Endothelial cell of umbilical vein (primary cell): ENCODE measurements at regions not wholly inside any gene's neighbourhood (a gene's known extent, or its start where the extent isn't known, plus 50 kb on each side); places are given as distances from the start of the nearest gene placed in this dataset.

ENCODE experiments used
- CTCF ChIP-seq, 2 donors: IDR thresholded peaks; 1 replicate in 1 of 2; 2 replicates in 1 of 2; pipeline ENCODE4 v1.5.1; 2011; ENCODE audit warnings: low read length in 2 of 2, mild to moderate bottlenecking in 2 of 2, moderate library complexity in 2 of 2, control low read depth in 1 of 2, inconsistent platforms in 1 of 2, low read depth in 1 of 2; ENCODE audit not compliant: insufficient read depth in 1 of 2; ENCODE audit errors: extremely low read depth in 1 of 2
- POLR2A ChIP-seq: IDR thresholded peaks from 2 replicates; pipeline ENCODE4 v1.6.1; 2012; ENCODE audit warnings: low read depth, mild to moderate bottlenecking, control low read depth, low read length
- POLR2AphosphoS5 ChIP-seq: IDR thresholded peaks from 2 replicates; pipeline ENCODE4 v1.6.1; 2012; ENCODE audit warnings: low read depth, mild to moderate bottlenecking, control low read depth, low read length, moderate library complexity; ENCODE audit not compliant: insufficient read depth

GRCh38 chr3:104854468-104854867, 512.2 kb upstream of the ALCAM start:
- TF ChIP-seq CTCF (IDR thresholded peaks at IDR 0.05; ENCODE audit: extremely low read depth in 1 of 2, insufficient read depth in 1 of 2, low read depth in 1 of 2, low read length in 2 of 2) = no peak
- TF ChIP-seq POLR2A = no peak
- no peak for TF ChIP-seq POLR2AphosphoS5
